HG03066 (cell line): ENCODE measurements at regions not wholly inside any gene's neighbourhood (a gene's known extent, or its start where the extent isn't known, plus 50 kb on each side); places are given as distances from the start of the nearest gene placed in this dataset.
"Not testable (repeated sequence)": the region's sequence is repeated elsewhere in the genome, so short reads cannot be mapped to it uniquely, and the experiment has no call there.

Experiments used
- ATAC-seq: cut with Tn5 transposase; IDR thresholded peaks from one replicate; pipeline ENCODE4 v1.9.1; 2021; ENCODE audit warnings: low read depth; ENCODE audit not compliant: unreplicated experiment

GRCh38 chr9:1115370-1115769 is 65.2 kb downstream of the DMRT2 start:
- no peak for ATAC-seq

GRCh38 chr9:1117439-1117838 is 67.3 kb downstream of the DMRT2 start:
- no peak for ATAC-seq

GRCh38 chr9:1120500-1121165 is 70.5 kb downstream of the DMRT2 start:
- no peak for ATAC-seq

- no peak for ATAC-seq
Observed at GRCh38 chr9:1125741-1126140, 75.6 kb downstream of the DMRT2 start.

- ATAC-seq, result no peak
Observed at GRCh38 chr9:1128046-1128445, 77.9 kb downstream of the DMRT2 start.

- no peak for ATAC-seq
Observed at GRCh38 chr9:1129382-1129781, 79.2 kb downstream of the DMRT2 start.

GRCh38 chr9:1140057-1140456 is 89.9 kb downstream of the DMRT2 start:
- no peak for ATAC-seq

GRCh38 chr9:1151691-1152090 is 101.5 kb downstream of the DMRT2 start:
- no peak for ATAC-seq

GRCh38 chr9:1152171-1152570 is 102.0 kb downstream of the DMRT2 start:
- no peak for ATAC-seq

GRCh38 chr9:1154739-1155138 is 104.6 kb downstream of the DMRT2 start:
- no peak for ATAC-seq

GRCh38 chr9:1155602-1156001 is 105.4 kb downstream of the DMRT2 start:
- no peak for ATAC-seq

GRCh38 chr9:1156794-1157550 is 106.8 kb downstream of the DMRT2 start:
- ATAC-seq, result no peak

GRCh38 chr9:1157836-1158235 is 107.7 kb downstream of the DMRT2 start:
- no peak for ATAC-seq

- ATAC-seq, result no peak
Observed at GRCh38 chr9:1170918-1171317, 120.8 kb downstream of the DMRT2 start.

GRCh38 chr9:1171546-1171945 is 121.4 kb downstream of the DMRT2 start:
- ATAC-seq, result no peak

GRCh38 chr9:1173211-1173610 is 123.1 kb downstream of the DMRT2 start:
- no peak for ATAC-seq

- ATAC-seq, result no peak
Observed at GRCh38 chr9:1173993-1174392, 123.8 kb downstream of the DMRT2 start.

GRCh38 chr9:1179366-1179765 is 129.2 kb downstream of the DMRT2 start:
- no peak for ATAC-seq

GRCh38 chr9:1184146-1184545 is 134.0 kb downstream of the DMRT2 start:
- no peak for ATAC-seq

- ATAC-seq, result not testable (repeated sequence)
Observed at GRCh38 chr9:1187137-1187536, 137.0 kb downstream of the DMRT2 start.

- not testable (repeated sequence) for ATAC-seq
Observed at GRCh38 chr9:1195636-1196035, 145.5 kb downstream of the DMRT2 start.

- ATAC-seq, result no peak
Observed at GRCh38 chr9:1198085-1198484, 147.9 kb downstream of the DMRT2 start.
